H9 (cell line): ENCODE measurements at regions not wholly inside any gene's neighbourhood (a gene's known extent, or its start where the extent isn't known, plus 50 kb on each side); places are given as distances from the start of the nearest gene placed in this dataset.

ENCODE experiments used
- DNase-seq: peaks from one replicate; pipeline ENCODE4 v3.0.0-alpha.2; 2017
- H2AFZ ChIP-seq: one replicate; pipeline ENCODE4 v1.6.1; 2013; ENCODE audit warnings: mild to moderate bottlenecking, low read length, control low read depth, moderate library complexity
- H2AK5ac ChIP-seq: 2 replicates; pipeline ENCODE4 v1.6.1; 2013; ENCODE audit warnings: low read length, control low read depth, mixed read lengths; ENCODE audit not compliant: insufficient read length
- H2BK120ac ChIP-seq: one replicate; pipeline ENCODE4 v1.6.1; 2013; ENCODE audit warnings: low read depth, mild to moderate bottlenecking, low read length, control low read depth, inconsistent platforms; ENCODE audit not compliant: poor library complexity, severe bottlenecking
- H2BK12ac ChIP-seq: 2 replicates; pipeline ENCODE4 v1.6.1; 2013; ENCODE audit warnings: low read length, control low read depth, mixed read lengths, low read depth; ENCODE audit not compliant: insufficient read length
- H2BK15ac ChIP-seq: 2 replicates; pipeline ENCODE4 v1.6.1; 2013; ENCODE audit warnings: low read depth, low read length, control low read depth
- H2BK20ac ChIP-seq: one replicate; pipeline ENCODE4 v1.6.1; 2013; ENCODE audit warnings: low read depth, mild to moderate bottlenecking, low read length, control low read depth, inconsistent platforms; ENCODE audit not compliant: poor library complexity, severe bottlenecking
- H2BK5ac ChIP-seq: 2 replicates; pipeline ENCODE4 v1.6.1; 2013; ENCODE audit warnings: low read length, control low read depth, mixed read lengths; ENCODE audit not compliant: insufficient read length
- H3K14ac ChIP-seq: 2 replicates; pipeline ENCODE4 v1.6.1; 2013; ENCODE audit warnings: low read length, control low read depth; ENCODE audit not compliant: insufficient read depth
- H3K18ac ChIP-seq: 2 replicates; pipeline ENCODE4 v1.6.1; 2013; ENCODE audit warnings: low read depth, mild to moderate bottlenecking, mixed read lengths, low read length, control low read depth; ENCODE audit not compliant: insufficient read length
- H3K23ac ChIP-seq: 2 replicates; pipeline ENCODE4 v1.6.1; 2013; ENCODE audit warnings: low read length, control low read depth, mixed read lengths, low read depth; ENCODE audit not compliant: insufficient read length
- H3K23me2 ChIP-seq: 2 replicates; pipeline ENCODE4 v1.6.1; 2013; ENCODE audit warnings: low read depth, mild to moderate bottlenecking, mixed read lengths, low read length, control low read depth; ENCODE audit not compliant: insufficient read length, poor library complexity, severe bottlenecking
- H3K27ac ChIP-seq: 2 replicates; pipeline ENCODE4 v1.5.1; 2013; ENCODE audit warnings: low read length, control low read depth, mixed read lengths, low read depth; ENCODE audit not compliant: insufficient read length
- H3K27me3 ChIP-seq: 2 replicates; pipeline ENCODE4 v1.6.1; 2013; ENCODE audit warnings: low read length, control low read depth, inconsistent platforms; ENCODE audit not compliant: insufficient read depth
- H3K4ac ChIP-seq: 2 replicates; pipeline ENCODE4 v1.6.1; 2013; ENCODE audit warnings: low read depth, mild to moderate bottlenecking, control low read depth, inconsistent platforms, low read length, moderate library complexity
- H3K4me1 ChIP-seq: 2 replicates; pipeline ENCODE4 v1.6.1; 2013; ENCODE audit warnings: low read length, control low read depth, inconsistent platforms; ENCODE audit not compliant: insufficient read depth
- H3K4me2 ChIP-seq: 2 replicates; pipeline ENCODE4 v1.6.1; 2013; ENCODE audit warnings: low read length, control low read depth, mixed read lengths; ENCODE audit not compliant: insufficient read length, insufficient read depth
- H3K56ac ChIP-seq: 2 replicates; pipeline ENCODE4 v1.6.1; 2013; ENCODE audit warnings: low read depth, mild to moderate bottlenecking, mixed read lengths, low read length, control low read depth; ENCODE audit not compliant: insufficient read length
- H3K79me1 ChIP-seq: 2 replicates; pipeline ENCODE4 v1.6.1; 2013; ENCODE audit warnings: low read depth, mild to moderate bottlenecking, moderate library complexity, low read length, control low read depth, inconsistent platforms; ENCODE audit not compliant: insufficient read depth, poor library complexity, severe bottlenecking
- H3K79me2 ChIP-seq: 2 replicates; pipeline ENCODE4 v1.6.1; 2013; ENCODE audit warnings: low read length, control low read depth, inconsistent platforms; ENCODE audit not compliant: insufficient read depth
- H3K9ac ChIP-seq: 2 replicates; pipeline ENCODE4 v1.6.1; 2013; ENCODE audit warnings: low read length, control low read depth, mixed read lengths; ENCODE audit not compliant: insufficient read length; ENCODE audit errors: extremely low read depth
- H3K9me3 ChIP-seq: one replicate; pipeline ENCODE4 v1.6.1; 2013; ENCODE audit warnings: low read depth, low read length, inconsistent platforms; ENCODE audit not compliant: control insufficient read depth
- H3T11ph ChIP-seq: one replicate; pipeline ENCODE4 v1.6.1; 2013; ENCODE audit warnings: mild to moderate bottlenecking, low read length, control low read depth, inconsistent platforms
- H4K20me1 ChIP-seq: one replicate; pipeline ENCODE4 v1.6.1; 2013; ENCODE audit not compliant: control insufficient read depth, insufficient read length, insufficient read depth
- H4K5ac ChIP-seq: 2 replicates; pipeline ENCODE4 v1.6.1; 2013; ENCODE audit warnings: low read depth, mild to moderate bottlenecking, mixed read lengths, low read length, control low read depth; ENCODE audit not compliant: insufficient read length
- H4K8ac ChIP-seq: replicated peaks from 2 replicates; pipeline ENCODE4 v1.6.1; 2013; ENCODE audit warnings: low read length, control low read depth, mixed read lengths, low read depth; ENCODE audit not compliant: insufficient read length
- H4K91ac ChIP-seq: 2 replicates; pipeline ENCODE4 v1.6.1; 2013; ENCODE audit warnings: low read depth, mild to moderate bottlenecking, moderate library complexity, mixed read lengths, low read length, control low read depth; ENCODE audit not compliant: insufficient read length
- H3K27ac Mint-ChIP-seq, 3 experiments: 2 replicates in 2 of 3; 3 replicates in 1 of 3; pipeline ENCODE4 v1.8.0; 2020 to 2021; ENCODE audit warnings: mixed read lengths in 3 of 3, mild to moderate bottlenecking in 1 of 3, moderate library complexity in 1 of 3
- H3K27me3 Mint-ChIP-seq: 2 replicates; pipeline ENCODE4 v1.8.0; 2021; ENCODE audit warnings: low read depth, mild to moderate bottlenecking, moderate library complexity, mixed read lengths
- H3K36me3 Mint-ChIP-seq, 3 experiments: 2 replicates in 2 of 3; 3 replicates in 1 of 3; pipeline ENCODE4 v1.8.0; 2020 to 2021; ENCODE audit warnings: low read depth in 3 of 3, mixed read lengths in 3 of 3; ENCODE audit not compliant: insufficient read depth in 1 of 3
- H3K4me1 Mint-ChIP-seq, 2 experiments: 2 replicates each; pipeline ENCODE4 v1.8.0; 2020; ENCODE audit warnings: mixed read lengths in 2 of 2
- H3K4me3 Mint-ChIP-seq, 2 experiments: 2 replicates in 1 of 2; 3 replicates in 1 of 2; pipeline ENCODE4 v1.8.0; 2020 to 2021; ENCODE audit warnings: mild to moderate bottlenecking in 2 of 2, mixed read lengths in 2 of 2, moderate library complexity in 1 of 2
- H3K9me3 Mint-ChIP-seq, 2 experiments: 2 replicates in 1 of 2; 3 replicates in 1 of 2; pipeline ENCODE4 v1.8.0; 2020; ENCODE audit warnings: mild to moderate bottlenecking in 2 of 2, mixed read lengths in 2 of 2, moderate library complexity in 1 of 2
- CTCF ChIP-seq: fragments of 200-600 bp; sonication (generic); conservative IDR thresholded peaks from 3 replicates; pipeline ENCODE4 v1.8.0; 2021; ENCODE audit warnings: antibody characterized with exemption, mild to moderate bottlenecking
- WGBS: extraction: QIAGEN DNeasy Blood & Tissue Kit; methylation state at CpG from one replicate; pipeline ENCODE4 v1.1.7; 2013; ENCODE audit warnings: missing lambda C conversion rate, low lambda C conversion rate, mixed read lengths; ENCODE audit not compliant: insufficient read length; ENCODE audit errors: extremely low coverage; 5-methylcytosine and 5-hydroxymethylcytosine counted together

DNA sequence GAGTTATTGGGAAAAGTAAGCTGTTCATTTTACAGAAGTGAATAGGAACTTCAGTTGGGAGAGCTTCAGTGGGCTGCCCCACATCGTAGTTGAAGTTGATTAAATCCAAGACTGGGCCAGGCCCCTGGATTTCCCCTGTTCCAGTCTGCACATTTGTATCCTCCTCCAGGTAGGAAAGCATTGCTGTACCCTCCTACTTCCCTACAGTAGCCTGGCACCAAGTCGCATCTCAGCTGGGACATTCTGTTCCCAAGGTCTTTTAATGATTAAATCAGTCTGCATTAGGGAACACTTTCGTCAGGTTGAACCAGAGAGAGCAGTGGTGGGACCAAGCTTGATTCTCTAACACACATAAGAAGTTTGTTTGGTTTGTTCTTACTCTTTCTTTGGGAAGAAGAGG, 165.8 kb upstream of the PPARGC1A start:
- Mint-ChIP-seq H3K9me3 (no peaks in the 10 kb centered on the region), H3K27me3 (peaks cover 2% of the 10 kb centered on the region; the same call in 1 of the 2 replicates), H3K4me1 (peaks cover 7 to 8% of the 10 kb centered on the region in 2 experiments), H3K27ac (no peak overlapping the region), H3K4me3 (no peak overlapping the region), H3K36me3 (no peaks in the 10 kb centered on the region)
- Histone ChIP-seq H3K4me2 (no peak overlapping the region), H3K79me1 (no peaks in the 10 kb centered on the region), H3K56ac (no peak overlapping the region), H2BK5ac (no peak overlapping the region), H3K4me1 (no peaks in the 10 kb centered on the region), H3K9me3 (no peaks in the 10 kb centered on the region), H4K8ac (no peak overlapping the region), H2BK20ac (no peak overlapping the region), H2BK120ac (no peak overlapping the region), H4K20me1 (no peaks in the 10 kb centered on the region), H2AFZ (no peak overlapping the region), H3K27ac (no peak overlapping the region), H3K14ac (no peak overlapping the region), H3K23ac (no peak overlapping the region), H3K4ac (no peak overlapping the region), H2BK15ac (no peak overlapping the region), H3K79me2 (no peaks in the 10 kb centered on the region), H2AK5ac (no peak overlapping the region), H3K27me3 (no peaks in the 10 kb centered on the region), H2BK12ac (no peak overlapping the region), H4K91ac (no peak overlapping the region), H3K9ac (no peak overlapping the region), H3K18ac (no peak overlapping the region), H3K23me2 (no peaks in the 10 kb centered on the region), H4K5ac (no peak overlapping the region), H3T11ph (no peak overlapping the region)
- no peak for DNase-seq
- no peak for TF ChIP-seq CTCF
- no CpG with 5 or more reads among the region's 3 CpGs for WGBS
